Neural cell (in vitro differentiated cells): ENCODE measurements at regions not wholly inside any gene's neighbourhood (a gene's known extent, or its start where the extent isn't known, plus 50 kb on each side); places are given as distances from the start of the nearest gene placed in this dataset.

ENCODE experiments used
- H2AFZ ChIP-seq: fragments of 200-600, 300-800 bp; sonication (generic), shearing (Covaris generic); 2 replicates; pipeline ENCODE4 v1.6.0; 2014; ENCODE audit warnings: low read depth, mild to moderate bottlenecking, antibody characterized with exemption, low read length, moderate library complexity
- H3F3A ChIP-seq: fragments of 200-600 bp; shearing (Covaris generic); 2 replicates; pipeline ENCODE4 v1.6.1; 2016; ENCODE audit warnings: mild to moderate bottlenecking, moderate library complexity, mixed read lengths, antibody characterized with exemption, low read length; ENCODE audit not compliant: insufficient read depth, poor library complexity, severe bottlenecking
- H3K27ac ChIP-seq: fragments of 200-600, 300-800 bp; sonication (generic), shearing (Covaris generic); 2 replicates; pipeline ENCODE4 v1.5.1; 2014; ENCODE audit warnings: mild to moderate bottlenecking, low read length, moderate library complexity
- H3K27me3 ChIP-seq: fragments of 300-800, 200-600 bp; sonication (generic), shearing (Covaris generic); 2 replicates; pipeline ENCODE4 v1.6.0; 2014; ENCODE audit warnings: mild to moderate bottlenecking, low read depth, low read length, moderate library complexity; ENCODE audit not compliant: insufficient read depth
- H3K36me3 ChIP-seq: fragments of 300-800, 200-600 bp; sonication (generic), shearing (Covaris generic); 2 replicates; pipeline ENCODE4 v1.5.1; 2014; ENCODE audit warnings: mild to moderate bottlenecking, antibody characterized with exemption, low read length, moderate library complexity; ENCODE audit not compliant: insufficient read depth
- H3K4me2 ChIP-seq: fragments of 300-800, 200-600 bp; sonication (generic), shearing (Covaris generic); 2 replicates; pipeline ENCODE4 v1.6.0; 2014; ENCODE audit warnings: mild to moderate bottlenecking, low read length
- H3K4me3 ChIP-seq: fragments of 300-800, 200-600 bp; sonication (generic), shearing (Covaris generic); 2 replicates; pipeline ENCODE4 v1.5.1; 2014; ENCODE audit warnings: mild to moderate bottlenecking, low read length, moderate library complexity
- H3K79me2 ChIP-seq: fragments of 200-600 bp; shearing (Covaris generic); replicated peaks from 2 replicates; pipeline ENCODE4 v1.6.0; 2014; ENCODE audit warnings: mild to moderate bottlenecking, low read length, moderate library complexity; ENCODE audit not compliant: insufficient read depth
- H3K9ac ChIP-seq: fragments of 300-800, 200-600 bp; sonication (generic), shearing (Covaris generic); 2 replicates; pipeline ENCODE4 v1.6.1; 2016; ENCODE audit warnings: mild to moderate bottlenecking, low read length, mixed read lengths
- H3K9me2 ChIP-seq: fragments of 200-600 bp; shearing (Covaris generic); 2 replicates; pipeline ENCODE4 v1.6.1; 2016; ENCODE audit warnings: mild to moderate bottlenecking, low read length, mixed read lengths; ENCODE audit not compliant: insufficient read depth
- H3K9me3 ChIP-seq: fragments of 200-600, 300-800 bp; sonication (generic), shearing (Covaris generic); 2 replicates; pipeline ENCODE4 v1.6.1; 2016; ENCODE audit warnings: mild to moderate bottlenecking, mixed run types, low read length, moderate library complexity, mixed read lengths
- H4K20me1 ChIP-seq: fragments of 200-600 bp; shearing (Covaris generic); 2 replicates; pipeline ENCODE4 v1.6.1; 2016; ENCODE audit warnings: mild to moderate bottlenecking, mixed run types; ENCODE audit not compliant: insufficient read depth
- EP300 ChIP-seq: fragments of 450-650 bp; conservative IDR thresholded peaks from 2 replicates; pipeline ENCODE4 v1.6.1; 2014; ENCODE audit warnings: antibody characterized with exemption, mild to moderate bottlenecking, moderate library complexity; ENCODE audit not compliant: poor library complexity, severe bottlenecking
- EZH2 ChIP-seq: fragments of 200-600, 300-800 bp; shearing (Covaris generic), sonication (generic); IDR thresholded peaks from 2 replicates; pipeline ENCODE4 v1.6.1; 2014; ENCODE audit warnings: antibody characterized with exemption, low read length, borderline replicate concordance, mild to moderate bottlenecking; ENCODE audit not compliant: insufficient read depth, poor library complexity, severe bottlenecking
- MXI1 ChIP-seq: fragments of 450-650 bp; conservative IDR thresholded peaks from 2 replicates; pipeline ENCODE4 v1.6.1; 2014; ENCODE audit warnings: antibody characterized with exemption, mild to moderate bottlenecking; ENCODE audit not compliant: poor library complexity, severe bottlenecking
- POLR2AphosphoS5 ChIP-seq: IDR thresholded peaks from 2 replicates; pipeline ENCODE4 v1.6.1; 2012
- RAD21 ChIP-seq: fragments of 450-650 bp; conservative IDR thresholded peaks from 2 replicates; pipeline ENCODE4 v1.6.1; 2014; ENCODE audit warnings: antibody characterized with exemption, mild to moderate bottlenecking, moderate library complexity
- SMC3 ChIP-seq: fragments of 450-650 bp; conservative IDR thresholded peaks from 2 replicates; pipeline ENCODE4 v1.6.1; 2014; ENCODE audit warnings: antibody characterized with exemption, mild to moderate bottlenecking, moderate library complexity; ENCODE audit not compliant: poor library complexity
- TAF1 ChIP-seq: IDR thresholded peaks from 2 replicates; pipeline ENCODE4 v1.6.1; 2012; ENCODE audit warnings: low read depth
- TF ChIP-seq, protein P1 (sequence below): IDR thresholded peaks from 2 replicates; pipeline ENCODE4 v1.6.1; 2012; ENCODE audit warnings: borderline replicate concordance
- TF ChIP-seq, protein P2 (sequence below): fragments of 450-650 bp; IDR thresholded peaks from 2 replicates; pipeline ENCODE4 v1.5.1; 2014; ENCODE audit warnings: antibody characterized with exemption, mild to moderate bottlenecking, moderate library complexity; ENCODE audit not compliant: poor library complexity, severe bottlenecking

DNA sequence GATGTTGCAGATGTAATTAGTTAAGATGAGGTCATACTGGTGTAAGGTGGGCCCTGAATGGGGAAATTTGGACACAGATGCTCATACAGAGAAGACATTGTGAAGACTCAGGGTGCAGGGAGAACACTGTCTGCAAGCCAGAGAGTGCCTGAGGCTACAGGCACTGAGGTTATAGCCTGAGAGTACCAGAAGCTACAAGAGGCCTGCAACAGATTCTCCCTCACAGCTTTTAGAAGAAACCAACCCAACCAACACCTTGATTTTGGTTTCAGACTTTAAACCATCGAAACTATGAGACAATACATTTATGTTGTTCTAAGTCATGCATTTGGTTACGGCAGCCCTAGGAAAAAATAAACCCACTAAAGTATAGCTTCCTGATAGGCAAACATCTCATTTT is 321.7 kb upstream of the USP25 start:
- H3K4me2 ChIP-seq, result no peak overlapping the region
- no peaks in the 10 kb centered on the region for H3K9me2 ChIP-seq
- TF ChIP-seq, protein P1, sequence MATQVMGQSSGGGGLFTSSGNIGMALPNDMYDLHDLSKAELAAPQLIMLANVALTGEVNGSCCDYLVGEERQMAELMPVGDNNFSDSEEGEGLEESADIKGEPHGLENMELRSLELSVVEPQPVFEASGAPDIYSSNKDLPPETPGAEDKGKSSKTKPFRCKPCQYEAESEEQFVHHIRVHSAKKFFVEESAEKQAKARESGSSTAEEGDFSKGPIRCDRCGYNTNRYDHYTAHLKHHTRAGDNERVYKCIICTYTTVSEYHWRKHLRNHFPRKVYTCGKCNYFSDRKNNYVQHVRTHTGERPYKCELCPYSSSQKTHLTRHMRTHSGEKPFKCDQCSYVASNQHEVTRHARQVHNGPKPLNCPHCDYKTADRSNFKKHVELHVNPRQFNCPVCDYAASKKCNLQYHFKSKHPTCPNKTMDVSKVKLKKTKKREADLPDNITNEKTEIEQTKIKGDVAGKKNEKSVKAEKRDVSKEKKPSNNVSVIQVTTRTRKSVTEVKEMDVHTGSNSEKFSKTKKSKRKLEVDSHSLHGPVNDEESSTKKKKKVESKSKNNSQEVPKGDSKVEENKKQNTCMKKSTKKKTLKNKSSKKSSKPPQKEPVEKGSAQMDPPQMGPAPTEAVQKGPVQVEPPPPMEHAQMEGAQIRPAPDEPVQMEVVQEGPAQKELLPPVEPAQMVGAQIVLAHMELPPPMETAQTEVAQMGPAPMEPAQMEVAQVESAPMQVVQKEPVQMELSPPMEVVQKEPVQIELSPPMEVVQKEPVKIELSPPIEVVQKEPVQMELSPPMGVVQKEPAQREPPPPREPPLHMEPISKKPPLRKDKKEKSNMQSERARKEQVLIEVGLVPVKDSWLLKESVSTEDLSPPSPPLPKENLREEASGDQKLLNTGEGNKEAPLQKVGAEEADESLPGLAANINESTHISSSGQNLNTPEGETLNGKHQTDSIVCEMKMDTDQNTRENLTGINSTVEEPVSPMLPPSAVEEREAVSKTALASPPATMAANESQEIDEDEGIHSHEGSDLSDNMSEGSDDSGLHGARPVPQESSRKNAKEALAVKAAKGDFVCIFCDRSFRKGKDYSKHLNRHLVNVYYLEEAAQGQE, result no peak
- TF ChIP-seq EP300 (no peak), EZH2 (no peak), TAF1 (no peak), POLR2AphosphoS5 (no peak), RAD21 (no peak), MXI1 (no peak), SMC3 (no peak)
- TF ChIP-seq, protein P2, sequence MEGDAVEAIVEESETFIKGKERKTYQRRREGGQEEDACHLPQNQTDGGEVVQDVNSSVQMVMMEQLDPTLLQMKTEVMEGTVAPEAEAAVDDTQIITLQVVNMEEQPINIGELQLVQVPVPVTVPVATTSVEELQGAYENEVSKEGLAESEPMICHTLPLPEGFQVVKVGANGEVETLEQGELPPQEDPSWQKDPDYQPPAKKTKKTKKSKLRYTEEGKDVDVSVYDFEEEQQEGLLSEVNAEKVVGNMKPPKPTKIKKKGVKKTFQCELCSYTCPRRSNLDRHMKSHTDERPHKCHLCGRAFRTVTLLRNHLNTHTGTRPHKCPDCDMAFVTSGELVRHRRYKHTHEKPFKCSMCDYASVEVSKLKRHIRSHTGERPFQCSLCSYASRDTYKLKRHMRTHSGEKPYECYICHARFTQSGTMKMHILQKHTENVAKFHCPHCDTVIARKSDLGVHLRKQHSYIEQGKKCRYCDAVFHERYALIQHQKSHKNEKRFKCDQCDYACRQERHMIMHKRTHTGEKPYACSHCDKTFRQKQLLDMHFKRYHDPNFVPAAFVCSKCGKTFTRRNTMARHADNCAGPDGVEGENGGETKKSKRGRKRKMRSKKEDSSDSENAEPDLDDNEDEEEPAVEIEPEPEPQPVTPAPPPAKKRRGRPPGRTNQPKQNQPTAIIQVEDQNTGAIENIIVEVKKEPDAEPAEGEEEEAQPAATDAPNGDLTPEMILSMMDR, result no peak
- no peaks in the 10 kb centered on the region for H3K79me2 ChIP-seq
- no peaks in the 10 kb centered on the region for H3F3A ChIP-seq
- no peaks in the 10 kb centered on the region for H3K9me3 ChIP-seq
- H3K27me3 ChIP-seq, result no peaks in the 10 kb centered on the region
- H3K36me3 ChIP-seq, result no peaks in the 10 kb centered on the region
- H3K4me3 ChIP-seq, result no peak overlapping the region
- no peaks in the 10 kb centered on the region for H4K20me1 ChIP-seq
- no peak overlapping the region for H3K27ac ChIP-seq
- H2AFZ ChIP-seq, result no peak overlapping the region
- H3K9ac ChIP-seq, result no peak overlapping the region

DNA sequence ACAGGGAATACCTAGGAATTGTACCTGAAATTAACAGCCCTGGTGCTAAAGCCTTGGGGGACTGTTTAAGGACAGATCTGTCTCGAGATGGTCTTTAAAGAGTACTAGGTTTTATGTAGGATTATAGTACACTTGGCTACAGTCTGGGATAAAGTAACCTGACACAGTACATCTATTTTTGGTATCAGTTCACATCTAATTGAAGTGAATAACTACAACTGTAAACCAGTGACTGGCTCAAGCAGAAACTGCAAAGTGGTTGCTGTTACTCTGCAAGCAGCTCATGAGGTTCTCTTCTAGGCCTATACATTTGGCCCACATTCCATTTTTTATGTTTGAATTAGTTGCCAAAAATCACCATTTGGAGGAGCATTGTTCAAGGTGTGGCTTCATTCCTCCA is 320.8 kb upstream of the USP25 start:
- TF ChIP-seq TAF1, result no peak
- TF ChIP-seq, protein P1, result no peak
- TF ChIP-seq, protein P2, result no peak
- Histone ChIP-seq H3K9me3 (no peaks in the 10 kb centered on the region), H3K4me3 (no peak overlapping the region), H3K79me2 (no peaks in the 10 kb centered on the region), H3K9me2 (no peaks in the 10 kb centered on the region), H4K20me1 (no peaks in the 10 kb centered on the region), H3F3A (no peaks in the 10 kb centered on the region), H3K27ac (no peak overlapping the region), H2AFZ (no peak overlapping the region), H3K27me3 (no peaks in the 10 kb centered on the region), H3K4me2 (no peak overlapping the region), H3K9ac (no peak overlapping the region), H3K36me3 (no peaks in the 10 kb centered on the region)
